A172 (cell line): ENCODE measurements at regions not wholly inside any gene's neighbourhood (a gene's known extent, or its start where the extent isn't known, plus 50 kb on each side); places are given as distances from the start of the nearest gene placed in this dataset.
"Not testable (repeated sequence)": the region's sequence is repeated elsewhere in the genome, so short reads cannot be mapped to it uniquely, and the experiment has no call there.

Experiments used
- DNase-seq: peaks from one replicate; pipeline ENCODE4 v3.0.0-alpha.2; 2015; ENCODE audit warnings: low spot score

- DNase-seq, result no peak
Observed at GRCh38 chr14:104230946-104231345, 92.6 kb downstream of the KIF26A start.

- DNase-seq, result no peak
Observed at GRCh38 chr14:104232070-104232484, 93.7 kb downstream of the KIF26A start.

GRCh38 chr14:104234007-104234786, 95.8 kb downstream of the KIF26A start:
- not testable (repeated sequence) for DNase-seq

GRCh38 chr14:104235686-104236085, 97.3 kb downstream of the KIF26A start:
- DNase-seq, result no peak

- DNase-seq, result no peak
Observed at GRCh38 chr14:104237651-104238423, 99.5 kb downstream of the KIF26A start.

- DNase-seq, result no peak
Observed at GRCh38 chr14:104238424-104239184, 100.2 kb downstream of the KIF26A start.

- no peak for DNase-seq
Observed at GRCh38 chr14:104239185-104239775, 100.9 kb downstream of the KIF26A start.

- DNase-seq, result no peak
Observed at GRCh38 chr14:104239861-104240301, 101.5 kb downstream of the KIF26A start.

GRCh38 chr14:104240434-104241157, 102.2 kb downstream of the KIF26A start:
- DNase-seq, result no peak

GRCh38 chr14:104243200-104243599, 104.8 kb downstream of the KIF26A start:
- no peak for DNase-seq

- DNase-seq, result no peak
Observed at GRCh38 chr14:104244221-104245011, 106.0 kb downstream of the KIF26A start.

- DNase-seq, result no peak
Observed at GRCh38 chr14:104245075-104245474, 106.7 kb downstream of the KIF26A start.

GRCh38 chr14:104245723-104246122, 107.3 kb downstream of the KIF26A start:
- DNase-seq, result no peak

GRCh38 chr14:104246401-104247335, 108.3 kb downstream of the KIF26A start:
- no peak for DNase-seq

GRCh38 chr14:104247336-104248202, 109.2 kb downstream of the KIF26A start:
- DNase-seq, result no peak

GRCh38 chr14:104248203-104249055, 110.0 kb downstream of the KIF26A start:
- no peak for DNase-seq

GRCh38 chr14:104249089-104249488, 110.7 kb downstream of the KIF26A start:
- DNase-seq, result no peak
